Left ventricle myocardium inferior (tissue), 1 donor: ENCODE measurements at regions not wholly inside any gene's neighbourhood (a gene's known extent, or its start where the extent isn't known, plus 50 kb on each side); places are given as distances from the start of the nearest gene placed in this dataset.

ENCODE experiments used
- DNase-seq: peaks from one replicate; pipeline ENCODE4 v3.0.0-alpha.2; 2020
- H3K27ac ChIP-seq: fragments of 200-600 bp; replicated peaks from 2 replicates; pipeline ENCODE4 v1.8.0; 2021
- H3K27me3 ChIP-seq: fragments of 200-600 bp; 2 replicates; pipeline ENCODE4 v1.8.0; 2021; ENCODE audit warnings: low read depth
- H3K36me3 ChIP-seq: fragments of 200-600 bp; 2 replicates; pipeline ENCODE4 v1.8.0; 2021
- H3K4me1 ChIP-seq: fragments of 200-600 bp; 2 replicates; pipeline ENCODE4 v1.8.0; 2021
- H3K4me3 ChIP-seq: fragments of 200-600 bp; 2 replicates; pipeline ENCODE4 v1.8.0; 2021; ENCODE audit warnings: mild to moderate bottlenecking, moderate library complexity
- H3K9me3 ChIP-seq: fragments of 200-600 bp; replicated peaks from 2 replicates; pipeline ENCODE4 v1.8.0; 2021
- intact Hi-C: fragments of 100-400 bp; cut with micrococcal nuclease; formaldehyde crosslinking; loops from one replicate; pipeline ENCODE4 v1.11.0; 2022
- TF ChIP-seq, protein P1 (sequence below): fragments of 200-600 bp; IDR thresholded peaks from 2 replicates; pipeline ENCODE4 v1.8.0; 2021; ENCODE audit warnings: antibody characterized with exemption, mild to moderate bottlenecking, borderline replicate concordance
- donor health status: DM: no; HTN: yes; CAD: no; lungs with severe emphysema.

GRCh38 chr19:31840371-31840770, 491.1 kb upstream of the TSHZ3 start:
- intact Hi-C loops, result no loop called here
- peaks cover 34% of the 10 kb centered on the region for H3K9me3 ChIP-seq
- H3K4me1 ChIP-seq, result no peaks in the 10 kb centered on the region
- peaks cover 10% of the 10 kb centered on the region for H3K27me3 ChIP-seq
- no peak overlapping the region for H3K4me3 ChIP-seq
- H3K27ac ChIP-seq, result no peak overlapping the region
- TF ChIP-seq, protein P1, sequence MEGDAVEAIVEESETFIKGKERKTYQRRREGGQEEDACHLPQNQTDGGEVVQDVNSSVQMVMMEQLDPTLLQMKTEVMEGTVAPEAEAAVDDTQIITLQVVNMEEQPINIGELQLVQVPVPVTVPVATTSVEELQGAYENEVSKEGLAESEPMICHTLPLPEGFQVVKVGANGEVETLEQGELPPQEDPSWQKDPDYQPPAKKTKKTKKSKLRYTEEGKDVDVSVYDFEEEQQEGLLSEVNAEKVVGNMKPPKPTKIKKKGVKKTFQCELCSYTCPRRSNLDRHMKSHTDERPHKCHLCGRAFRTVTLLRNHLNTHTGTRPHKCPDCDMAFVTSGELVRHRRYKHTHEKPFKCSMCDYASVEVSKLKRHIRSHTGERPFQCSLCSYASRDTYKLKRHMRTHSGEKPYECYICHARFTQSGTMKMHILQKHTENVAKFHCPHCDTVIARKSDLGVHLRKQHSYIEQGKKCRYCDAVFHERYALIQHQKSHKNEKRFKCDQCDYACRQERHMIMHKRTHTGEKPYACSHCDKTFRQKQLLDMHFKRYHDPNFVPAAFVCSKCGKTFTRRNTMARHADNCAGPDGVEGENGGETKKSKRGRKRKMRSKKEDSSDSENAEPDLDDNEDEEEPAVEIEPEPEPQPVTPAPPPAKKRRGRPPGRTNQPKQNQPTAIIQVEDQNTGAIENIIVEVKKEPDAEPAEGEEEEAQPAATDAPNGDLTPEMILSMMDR, result no peak
- no peak for DNase-seq
- no peaks in the 10 kb centered on the region for H3K36me3 ChIP-seq

DNA sequence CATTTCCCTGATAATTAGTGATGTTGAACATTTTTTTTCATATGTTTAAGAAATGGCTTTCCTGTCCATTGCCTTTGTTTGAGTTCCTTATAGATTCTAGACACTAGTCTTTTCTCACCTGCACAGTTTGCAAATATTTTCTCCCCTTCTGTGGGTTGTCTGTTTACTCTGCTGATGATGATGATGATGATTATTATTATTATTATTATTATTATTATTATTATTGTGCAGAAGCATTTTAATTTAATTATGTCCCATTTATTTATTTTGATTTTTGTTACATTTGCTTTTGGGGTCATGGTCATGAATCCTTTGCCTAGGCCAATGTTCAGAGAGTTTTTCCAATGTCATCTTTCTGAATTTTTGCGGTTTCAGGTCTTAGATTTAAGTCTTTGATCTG, 492.5 kb upstream of the TSHZ3 start:
- Histone ChIP-seq H3K4me3 (no peak overlapping the region), H3K9me3 (peaks cover 21% of the 10 kb centered on the region), H3K27me3 (peaks cover 5% of the 10 kb centered on the region), H3K4me1 (no peaks in the 10 kb centered on the region), H3K36me3 (no peaks in the 10 kb centered on the region), H3K27ac (no peak overlapping the region)
- intact Hi-C loops, result no loop called here
- TF ChIP-seq, protein P1, result no peak
- DNase-seq, result no peak

- H3K4me1 ChIP-seq, result no peaks in the 10 kb centered on the region
Observed at GRCh38 chr19:31863122-31863521, 482.3 kb upstream of the ZNF507 start.

DNA sequence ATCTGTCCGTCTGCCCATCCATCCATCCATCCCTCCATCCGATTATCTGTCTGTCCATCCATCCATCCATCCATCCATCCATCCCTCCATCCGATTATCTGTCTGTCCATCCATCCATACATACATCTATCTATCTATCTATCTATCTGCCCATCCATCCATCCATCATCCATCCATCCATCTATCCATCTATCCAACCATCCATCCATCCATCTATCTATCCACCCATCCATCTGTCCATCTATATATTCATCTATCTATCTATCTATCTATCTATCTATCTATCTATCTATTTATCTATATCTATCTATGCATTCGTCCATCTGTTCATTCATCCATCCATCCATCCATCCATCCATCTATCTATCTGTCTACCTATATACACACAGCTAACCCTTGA, 471.1 kb upstream of the ZNF507 start:
- Histone ChIP-seq H3K4me1 (no peaks in the 10 kb centered on the region), H3K9me3 (no peaks in the 10 kb centered on the region), H3K27ac (no peak overlapping the region), H3K27me3 (no peaks in the 10 kb centered on the region), H3K4me3 (no peak overlapping the region), H3K36me3 (no peaks in the 10 kb centered on the region)
- TF ChIP-seq, protein P1, result no peak
- intact Hi-C loops, result no loop called here
- DNase-seq, result no peak

More at GRCh38 chr19:31863122-31863521, 482.3 kb upstream of the ZNF507 start:
- intact Hi-C loops, result no loop called here
- no peaks in the 10 kb centered on the region for H3K27me3 ChIP-seq
- no peak for DNase-seq
- no peak overlapping the region for H3K4me3 ChIP-seq
- TF ChIP-seq, protein P1, result no peak
- peaks cover 35% of the 10 kb centered on the region for H3K9me3 ChIP-seq
- no peaks in the 10 kb centered on the region for H3K36me3 ChIP-seq
- no peak overlapping the region for H3K27ac ChIP-seq

DNA sequence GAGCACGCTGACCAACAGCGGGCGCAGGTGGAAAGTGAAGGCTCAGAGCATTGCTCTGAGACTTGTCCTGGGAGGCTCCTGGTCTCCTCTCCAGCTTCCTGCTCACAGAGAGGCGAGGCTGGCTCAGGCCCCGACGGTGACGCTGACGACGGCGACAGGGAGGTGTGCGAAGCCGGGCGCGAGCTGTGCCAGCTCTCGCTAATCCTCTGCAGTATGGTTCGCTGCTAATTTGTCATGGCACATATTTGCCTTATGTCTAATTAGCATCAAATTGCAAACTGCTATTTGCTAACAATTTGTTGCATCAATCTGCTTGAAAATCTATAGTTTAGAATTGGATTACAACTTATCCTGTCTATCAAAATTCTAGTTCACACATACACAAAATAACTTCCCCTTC, 469.8 kb upstream of the ZNF507 start:
- Histone ChIP-seq H3K4me1 (peaks cover 7% of the 10 kb centered on the region), H3K27ac (no peak overlapping the region), H3K27me3 (no peaks in the 10 kb centered on the region), H3K9me3 (no peaks in the 10 kb centered on the region), H3K4me3 (no peak overlapping the region), H3K36me3 (no peaks in the 10 kb centered on the region)
- TF ChIP-seq, protein P1, result no peak
- DNase-seq, result no peak
- intact Hi-C loops, result no loop called here

DNA sequence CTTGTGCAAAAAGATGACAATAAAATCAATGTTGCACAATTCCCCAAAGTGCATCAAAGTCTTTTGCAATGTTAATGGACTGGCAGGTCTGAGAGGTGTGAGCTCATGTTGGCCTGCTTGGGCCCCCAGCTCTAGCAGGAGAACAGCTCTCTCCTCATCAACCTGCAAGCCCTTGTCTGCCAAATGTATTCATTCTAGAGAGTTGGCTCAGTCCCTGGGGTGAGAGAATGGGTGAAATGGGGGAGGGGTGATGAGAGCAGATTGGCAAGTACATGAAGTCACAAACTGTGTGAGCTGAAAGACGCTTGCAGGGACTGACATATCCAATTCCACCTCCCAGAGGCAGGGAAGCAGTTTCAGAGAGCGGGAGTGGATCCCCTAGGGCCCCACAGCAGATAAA, 465.1 kb upstream of the ZNF507 start:
- no peaks in the 10 kb centered on the region for H3K9me3 ChIP-seq
- H3K27me3 ChIP-seq, result no peaks in the 10 kb centered on the region
- DNase-seq, result peak; percentile 19
- no peak overlapping the region for H3K4me3 ChIP-seq
- peaks cover 10% of the 10 kb centered on the region for H3K4me1 ChIP-seq
- TF ChIP-seq, protein P1, result no peak
- H3K27ac ChIP-seq, result no peak overlapping the region
- intact Hi-C loops, result no loop called here
- H3K36me3 ChIP-seq, result no peaks in the 10 kb centered on the region
